ENCODE measurements at regions not wholly inside any gene's neighbourhood (a gene's known extent, or its start where the extent isn't known, plus 50 kb on each side); places are given as distances from the start of the nearest gene placed in this dataset.

GRCh38 chr6:170117111-170117972, 173.5 kb downstream of the DLL1 start:
- no peak for DNase-seq (ENCODE audit: low read depth in 2 of 2, low spot score in 1 of 2)

GRCh38 chr6:170116636-170117035, 174.2 kb downstream of the DLL1 start:
- no peak for DNase-seq (ENCODE audit: low read depth in 2 of 2, low spot score in 1 of 2)

GRCh38 chr6:170114956-170115855, 175.7 kb downstream of the DLL1 start:
- no peak for DNase-seq (ENCODE audit: low read depth in 2 of 2, low spot score in 1 of 2)

- no peak for DNase-seq (ENCODE audit: low read depth in 2 of 2, low spot score in 1 of 2)
Measured at GRCh38 chr6:170114187-170114945, 176.5 kb downstream of the DLL1 start.

- DNase-seq (ENCODE audit: low read depth in 2 of 2, low spot score in 1 of 2), result no peak
Measured at GRCh38 chr6:170113141-170113540, 177.7 kb downstream of the DLL1 start.

- DNase-seq (ENCODE audit: low read depth in 2 of 2, low spot score in 1 of 2), result no peak
Measured at GRCh38 chr6:170112583-170112860, 178.4 kb downstream of the DLL1 start.

GRCh38 chr6:170111816-170112582, 178.9 kb downstream of the DLL1 start:
- DNase-seq (ENCODE audit: low read depth in 2 of 2, low spot score in 1 of 2), result no peak

GRCh38 chr6:170111141-170111664, 179.7 kb downstream of the DLL1 start:
- DNase-seq (ENCODE audit: low read depth in 2 of 2, low spot score in 1 of 2), result no peak

- DNase-seq (ENCODE audit: low read depth in 2 of 2, low spot score in 1 of 2), result no peak
Measured at GRCh38 chr6:170110201-170111140, 180.4 kb downstream of the DLL1 start.

GRCh38 chr6:170108890-170109587, 181.8 kb downstream of the DLL1 start:
- no peak for DNase-seq (ENCODE audit: low read depth in 2 of 2, low spot score in 1 of 2)

- DNase-seq (ENCODE audit: low read depth in 2 of 2, low spot score in 1 of 2), result no peak
Measured at GRCh38 chr6:170108456-170108855, 182.4 kb downstream of the DLL1 start.

GRCh38 chr6:170107606-170108222, 183.2 kb downstream of the DLL1 start:
- DNase-seq (ENCODE audit: low read depth in 2 of 2, low spot score in 1 of 2), result no peak

GRCh38 chr6:170106906-170107525, 183.9 kb downstream of the DLL1 start:
- DNase-seq (ENCODE audit: low read depth in 2 of 2, low spot score in 1 of 2), result no peak

GRCh38 chr6:170102582-170103481, 188.0 kb downstream of the DLL1 start:
- DNase-seq (ENCODE audit: low read depth in 2 of 2, low spot score in 1 of 2), result no peak

- no peak for DNase-seq (ENCODE audit: low read depth in 2 of 2, low spot score in 1 of 2)
Measured at GRCh38 chr6:170102038-170102437, 188.8 kb downstream of the DLL1 start.

- DNase-seq (ENCODE audit: low read depth in 2 of 2, low spot score in 1 of 2), result no peak
Measured at GRCh38 chr6:170101281-170102035, 189.4 kb downstream of the DLL1 start.

Data from stimulated activated CD8-positive, alpha-beta memory T cell treated with anti-CD3 and anti-CD28 coated beads, Interleukin-4, amount 100 ng/mL, for 1 hour (primary cell).